ENCODE measurements at regions not wholly inside any gene's neighbourhood (a gene's known extent, or its start where the extent isn't known, plus 50 kb on each side); places are given as distances from the start of the nearest gene placed in this dataset.

- no peaks in the 10 kb centered on the region for H3K9me2 ChIP-seq (replicated peaks; ENCODE audit: insufficient read depth)
- 97% methylated on average over 4 of the region's 4 CpGs for WGBS (ENCODE audit: low lambda C conversion rate, missing lambda C conversion rate)
- H3K36me3 ChIP-seq (replicated peaks; ENCODE audit: insufficient read depth, low read depth): no peaks in the 10 kb centered on the region
- no peaks in the 10 kb centered on the region for H4K20me1 ChIP-seq (ENCODE audit: insufficient read depth, poor library complexity, severe bottlenecking)
- no peaks in the 10 kb centered on the region for H3K27me3 ChIP-seq
- H3K4me2 ChIP-seq: no peak overlapping the region
- no peak for DNase-seq (ENCODE audit: low spot score)
- H3K4me1 ChIP-seq (ENCODE audit: insufficient read depth): no peaks in the 10 kb centered on the region
- no peaks in the 10 kb centered on the region for H3K79me2 ChIP-seq
- no peak overlapping the region for H2AFZ ChIP-seq
- no peak overlapping the region for H3K4me3 ChIP-seq
- no peaks in the 10 kb centered on the region for H3K9me3 ChIP-seq (ENCODE audit: low read depth)
- no peak for TF ChIP-seq CTCF (IDR thresholded peaks at IDR 0.05; ENCODE audit: poor library complexity)
- no peak for TF ChIP-seq EZH2 (IDR thresholded peaks at IDR 0.05; ENCODE audit: borderline replicate concordance)
- no peak for TF ChIP-seq EZH2phosphoT487 (IDR thresholded peaks at IDR 0.05; ENCODE audit: low read depth, severe bottlenecking, unreplicated experiment)
- H3K27ac ChIP-seq: no peak overlapping the region
Measured at GRCh38 chr1:172766462-172766861, 107.6 kb downstream of the FASLG start.

- 64% methylated on average over 1 of the region's 1 CpG for WGBS (ENCODE audit: low lambda C conversion rate, missing lambda C conversion rate)
- H3K27me3 ChIP-seq: no peaks in the 10 kb centered on the region
- DNase-seq (ENCODE audit: low spot score): no peak
- H2AFZ ChIP-seq: no peak overlapping the region
- no peaks in the 10 kb centered on the region for H3K4me1 ChIP-seq (ENCODE audit: insufficient read depth)
- H4K20me1 ChIP-seq (ENCODE audit: insufficient read depth, poor library complexity, severe bottlenecking): no peaks in the 10 kb centered on the region
- H3K4me3 ChIP-seq: no peak overlapping the region
- no peaks in the 10 kb centered on the region for H3K36me3 ChIP-seq (replicated peaks; ENCODE audit: insufficient read depth, low read depth)
- no peaks in the 10 kb centered on the region for H3K9me3 ChIP-seq (ENCODE audit: low read depth)
- H3K27ac ChIP-seq: no peak overlapping the region
- H3K79me2 ChIP-seq: no peaks in the 10 kb centered on the region
- no peak for TF ChIP-seq CTCF (IDR thresholded peaks at IDR 0.05; ENCODE audit: poor library complexity)
- TF ChIP-seq EZH2phosphoT487 (IDR thresholded peaks at IDR 0.05; ENCODE audit: low read depth, severe bottlenecking, unreplicated experiment): no peak
- TF ChIP-seq EZH2 (IDR thresholded peaks at IDR 0.05; ENCODE audit: borderline replicate concordance): no peak
- H3K9me2 ChIP-seq (replicated peaks; ENCODE audit: insufficient read depth): no peaks in the 10 kb centered on the region
- H3K4me2 ChIP-seq: no peak overlapping the region
Measured at GRCh38 chr1:172770071-172770470, 111.2 kb downstream of the FASLG start.

GRCh38 chr1:172774561-172774960, 115.7 kb downstream of the FASLG start:
- no peak overlapping the region for H3K27ac ChIP-seq
- no peak for DNase-seq (ENCODE audit: low spot score)
- H3K9me3 ChIP-seq (ENCODE audit: low read depth): no peaks in the 10 kb centered on the region
- H3K4me1 ChIP-seq (ENCODE audit: insufficient read depth): no peaks in the 10 kb centered on the region
- no peak overlapping the region for H2AFZ ChIP-seq
- H4K20me1 ChIP-seq (ENCODE audit: insufficient read depth, poor library complexity, severe bottlenecking): no peaks in the 10 kb centered on the region
- WGBS (ENCODE audit: low lambda C conversion rate, missing lambda C conversion rate): 89% methylated on average over 3 of the region's 3 CpGs
- no peaks in the 10 kb centered on the region for H3K36me3 ChIP-seq (replicated peaks; ENCODE audit: insufficient read depth, low read depth)
- H3K4me3 ChIP-seq: no peak overlapping the region
- no peaks in the 10 kb centered on the region for H3K9me2 ChIP-seq (replicated peaks; ENCODE audit: insufficient read depth)
- TF ChIP-seq EZH2phosphoT487 (IDR thresholded peaks at IDR 0.05; ENCODE audit: low read depth, severe bottlenecking, unreplicated experiment) (no peak), CTCF (IDR thresholded peaks at IDR 0.05; ENCODE audit: poor library complexity) (no peak), EZH2 (IDR thresholded peaks at IDR 0.05; ENCODE audit: borderline replicate concordance) (no peak)
- no peak overlapping the region for H3K4me2 ChIP-seq
- no peaks in the 10 kb centered on the region for H3K27me3 ChIP-seq
- H3K79me2 ChIP-seq: no peaks in the 10 kb centered on the region

- 64% methylated on average over 3 of the region's 3 CpGs for whole genome bisulfite sequencing (ENCODE audit: low lambda C conversion rate, missing lambda C conversion rate)
- H3K4me2 ChIP-seq: no peak overlapping the region
Measured at GRCh38 chr1:172775606-172776005, 116.7 kb downstream of the FASLG start.

More at GRCh38 chr1:172775606-172776005, 116.7 kb downstream of the FASLG start:
- Histone ChIP-seq H3K4me1 (ENCODE audit: insufficient read depth) (no peaks in the 10 kb centered on the region), H3K9me2 (replicated peaks; ENCODE audit: insufficient read depth) (no peaks in the 10 kb centered on the region), H2AFZ (no peak overlapping the region), H3K36me3 (replicated peaks; ENCODE audit: insufficient read depth, low read depth) (no peaks in the 10 kb centered on the region), H3K9me3 (ENCODE audit: low read depth) (no peaks in the 10 kb centered on the region), H3K79me2 (no peaks in the 10 kb centered on the region), H3K4me3 (no peak overlapping the region), H4K20me1 (ENCODE audit: insufficient read depth, poor library complexity, severe bottlenecking) (no peaks in the 10 kb centered on the region), H3K27me3 (no peaks in the 10 kb centered on the region), H3K27ac (no peak overlapping the region)
- TF ChIP-seq EZH2 (IDR thresholded peaks at IDR 0.05; ENCODE audit: borderline replicate concordance): no peak
- no peak for TF ChIP-seq EZH2phosphoT487 (IDR thresholded peaks at IDR 0.05; ENCODE audit: low read depth, severe bottlenecking, unreplicated experiment)
- TF ChIP-seq CTCF (IDR thresholded peaks at IDR 0.05; ENCODE audit: poor library complexity): no peak
- DNase-seq (ENCODE audit: low spot score): no peak
